MM.1S (cell line): ENCODE measurements at regions not wholly inside any gene's neighbourhood (a gene's known extent, or its start where the extent isn't known, plus 50 kb on each side); places are given as distances from the start of the nearest gene placed in this dataset.
A peak's percentile ranks its signal among the peaks of the same experiment; 100 is the strongest.

Experiments
- DNase-seq: peaks from one replicate; pipeline ENCODE4 v3.0.0-alpha.2; 2015
- H2AFZ ChIP-seq: fragments of 300-600 bp; sonication (generic); 2 replicates; pipeline ENCODE4 v1.6.0; 2016; ENCODE audit warnings: antibody characterized with exemption, low read length
- H3F3A ChIP-seq: fragments of 300-600 bp; sonication (generic); 2 replicates; pipeline ENCODE4 v1.6.1; 2016; ENCODE audit warnings: mild to moderate bottlenecking, antibody characterized with exemption, low read length, moderate library complexity, mixed read lengths; ENCODE audit not compliant: insufficient read depth
- H3K27ac ChIP-seq: fragments of 300-600 bp; sonication (generic); 2 replicates; pipeline ENCODE4 v1.5.1; 2016; ENCODE audit warnings: mild to moderate bottlenecking, low read length
- H3K27me3 ChIP-seq: fragments of 300-600 bp; sonication (generic); replicated peaks from 2 replicates; pipeline ENCODE4 v1.6.0; 2016; ENCODE audit warnings: low read length; ENCODE audit not compliant: insufficient read depth
- H3K36me3 ChIP-seq: fragments of 300-600 bp; sonication (generic); replicated peaks from 2 replicates; pipeline ENCODE4 v1.6.1; 2016; ENCODE audit warnings: mild to moderate bottlenecking, low read length, mixed read lengths; ENCODE audit not compliant: insufficient read depth
- H3K4me1 ChIP-seq: fragments of 300-600 bp; sonication (generic); 2 replicates; pipeline ENCODE4 v1.6.1; 2016; ENCODE audit warnings: low read length, mixed read lengths
- H3K4me2 ChIP-seq: fragments of 300-600 bp; sonication (generic); 2 replicates; pipeline ENCODE4 v1.6.0; 2016; ENCODE audit warnings: low read depth, low read length
- H3K4me3 ChIP-seq: fragments of 300-600 bp; sonication (generic); 2 replicates; pipeline ENCODE4 v1.5.1; 2016; ENCODE audit warnings: low read length, mixed read lengths
- H3K79me2 ChIP-seq: fragments of 300-600 bp; sonication (generic); 2 replicates; pipeline ENCODE4 v1.6.1; 2016; ENCODE audit warnings: mixed run types, low read length, mixed read lengths
- H3K9ac ChIP-seq: fragments of 300-600 bp; sonication (generic); 2 replicates; pipeline ENCODE4 v1.6.1; 2016; ENCODE audit warnings: low read length, mixed read lengths
- H3K9me2 ChIP-seq: fragments of 300-600 bp; sonication (generic); replicated peaks from 2 replicates; pipeline ENCODE4 v1.6.1; 2016; ENCODE audit warnings: mild to moderate bottlenecking, low read length, mixed read lengths; ENCODE audit not compliant: insufficient read depth
- H3K9me3 ChIP-seq: fragments of 300-600 bp; sonication (generic); replicated peaks from 2 replicates; pipeline ENCODE4 v1.6.1; 2016; ENCODE audit warnings: mild to moderate bottlenecking, low read length, mixed read lengths; ENCODE audit not compliant: insufficient read depth
- H4K20me1 ChIP-seq: fragments of 300-600 bp; sonication (generic); 2 replicates; pipeline ENCODE4 v1.6.1; 2016; ENCODE audit warnings: mild to moderate bottlenecking, low read length, moderate library complexity, mixed read lengths; ENCODE audit not compliant: insufficient read depth
- EZH2 ChIP-seq: fragments of 300-600 bp; sonication (generic); optimal IDR thresholded peaks from 2 replicates; pipeline ENCODE3; 2017; ENCODE audit warnings: low read depth, mild to moderate bottlenecking, antibody characterized with exemption, low read length, mixed read lengths
- EZH2phosphoT487 ChIP-seq: fragments of 300-600 bp; sonication (generic); IDR thresholded peaks from 2 replicates; pipeline ENCODE4 v1.6.1; 2018; ENCODE audit warnings: antibody characterized with exemption, low read length
- TF ChIP-seq, protein P1 (sequence below): fragments of 300-600 bp; sonication (generic); IDR thresholded peaks from 2 replicates; pipeline ENCODE4 v1.5.1; 2016; ENCODE audit warnings: antibody characterized with exemption, low read length, mixed read lengths

DNA sequence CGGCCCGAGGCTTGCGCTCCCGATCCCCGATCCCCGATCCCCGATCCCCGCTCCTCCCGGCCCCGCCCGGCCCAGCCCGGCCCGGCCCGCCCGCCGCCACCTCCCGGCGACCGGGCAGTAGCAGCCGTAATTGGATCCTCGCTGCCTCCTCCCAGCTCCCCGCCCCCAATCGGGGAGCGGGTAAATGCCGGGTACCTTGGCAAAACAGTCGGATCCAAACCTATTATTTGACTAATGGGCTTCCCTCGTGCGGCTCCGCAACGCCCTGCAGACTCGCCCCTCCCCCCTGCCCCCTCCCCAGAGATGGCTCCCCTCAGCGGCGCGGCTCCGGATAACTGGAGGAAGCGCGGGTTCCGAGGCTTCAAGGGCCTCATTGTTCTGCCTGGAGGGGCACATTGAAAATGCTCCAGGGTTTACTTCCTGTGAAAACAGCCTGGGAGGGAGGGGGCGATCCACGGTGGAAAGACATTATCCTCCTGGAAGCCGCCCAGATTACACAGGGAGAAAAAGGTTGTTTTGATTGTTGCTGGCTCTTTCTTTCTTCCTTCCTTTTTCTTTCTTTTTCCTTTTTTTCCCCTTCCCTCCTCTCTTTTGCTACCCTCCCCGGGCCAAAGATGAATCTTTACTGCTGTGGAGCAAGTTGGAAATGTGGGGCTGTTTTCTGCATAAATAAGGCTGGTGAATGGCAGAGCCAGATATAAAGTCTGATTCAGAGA, 94.7 kb upstream of the ZMIZ1 start:
- H3K27ac ChIP-seq: peak overlapping the region; percentile 26; the same call in 1 of the 2 replicates
- peak overlapping the region; percentile 86 for H2AFZ ChIP-seq
- peak; percentile 54 for DNase-seq
- H3K9me2 ChIP-seq: no peaks in the 10 kb centered on the region
- H3F3A ChIP-seq: no peaks in the 10 kb centered on the region
- H3K27me3 ChIP-seq: no peaks in the 10 kb centered on the region
- peak overlapping the region; percentile 74 for H3K9ac ChIP-seq
- H3K36me3 ChIP-seq: no peaks in the 10 kb centered on the region
- H4K20me1 ChIP-seq: no peaks in the 10 kb centered on the region
- no peaks in the 10 kb centered on the region for H3K9me3 ChIP-seq
- H3K79me2 ChIP-seq: no peaks in the 10 kb centered on the region
- peaks cover 8% of the 10 kb centered on the region; the same call in 1 of the 2 replicates for H3K4me1 ChIP-seq
- H3K4me3 ChIP-seq: peak overlapping the region; percentile 66
- H3K4me2 ChIP-seq: peak overlapping the region; percentile 73
- no peak for TF ChIP-seq EZH2
- TF ChIP-seq EZH2phosphoT487: no peak
- TF ChIP-seq, protein P1, sequence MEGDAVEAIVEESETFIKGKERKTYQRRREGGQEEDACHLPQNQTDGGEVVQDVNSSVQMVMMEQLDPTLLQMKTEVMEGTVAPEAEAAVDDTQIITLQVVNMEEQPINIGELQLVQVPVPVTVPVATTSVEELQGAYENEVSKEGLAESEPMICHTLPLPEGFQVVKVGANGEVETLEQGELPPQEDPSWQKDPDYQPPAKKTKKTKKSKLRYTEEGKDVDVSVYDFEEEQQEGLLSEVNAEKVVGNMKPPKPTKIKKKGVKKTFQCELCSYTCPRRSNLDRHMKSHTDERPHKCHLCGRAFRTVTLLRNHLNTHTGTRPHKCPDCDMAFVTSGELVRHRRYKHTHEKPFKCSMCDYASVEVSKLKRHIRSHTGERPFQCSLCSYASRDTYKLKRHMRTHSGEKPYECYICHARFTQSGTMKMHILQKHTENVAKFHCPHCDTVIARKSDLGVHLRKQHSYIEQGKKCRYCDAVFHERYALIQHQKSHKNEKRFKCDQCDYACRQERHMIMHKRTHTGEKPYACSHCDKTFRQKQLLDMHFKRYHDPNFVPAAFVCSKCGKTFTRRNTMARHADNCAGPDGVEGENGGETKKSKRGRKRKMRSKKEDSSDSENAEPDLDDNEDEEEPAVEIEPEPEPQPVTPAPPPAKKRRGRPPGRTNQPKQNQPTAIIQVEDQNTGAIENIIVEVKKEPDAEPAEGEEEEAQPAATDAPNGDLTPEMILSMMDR: no peak

DNA sequence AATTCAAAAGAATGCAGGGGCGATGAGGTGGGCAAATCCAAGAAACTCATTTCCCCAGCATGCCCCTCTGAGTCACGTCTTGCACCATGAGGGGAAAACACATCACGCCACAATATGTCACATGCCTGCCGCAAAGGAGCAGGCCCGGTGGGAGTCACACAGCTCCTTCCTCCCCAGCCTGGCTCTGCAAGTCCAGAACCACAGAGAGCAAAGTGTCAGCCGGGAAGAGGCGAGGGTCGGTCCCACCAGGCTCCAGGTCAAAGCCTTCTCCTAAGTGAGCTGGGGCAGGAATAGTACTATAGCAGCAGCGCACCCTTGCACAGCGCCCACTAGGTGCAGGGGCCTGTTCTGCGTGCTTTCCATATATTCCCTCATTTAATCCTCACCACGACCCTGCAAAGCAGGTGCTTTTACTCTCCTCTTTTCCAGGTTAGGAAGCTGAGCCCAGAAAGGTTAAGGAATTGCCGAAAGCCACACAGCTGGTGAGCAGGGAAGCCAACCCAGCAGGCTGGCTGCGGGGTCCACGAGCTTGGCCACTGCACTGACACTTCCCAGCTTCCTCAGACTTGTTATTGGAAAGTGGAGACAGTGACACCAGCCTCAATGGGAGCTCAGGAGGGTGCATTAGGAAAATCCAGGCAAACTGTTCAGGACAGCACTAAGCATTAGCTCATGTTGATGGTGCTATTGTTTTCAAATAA, 94.0 kb upstream of the ZMIZ1 start:
- H3K27me3 ChIP-seq: no peaks in the 10 kb centered on the region
- H3K36me3 ChIP-seq: no peaks in the 10 kb centered on the region
- H3K9ac ChIP-seq: peak overlapping the region; percentile 74
- peak overlapping the region; percentile 73 for H3K4me2 ChIP-seq
- no peaks in the 10 kb centered on the region for H3K9me2 ChIP-seq
- H3K27ac ChIP-seq: peak overlapping the region; percentile 26; the same call in 1 of the 2 replicates
- TF ChIP-seq, protein P1: peak; percentile 69
- no peak for TF ChIP-seq EZH2
- no peak for TF ChIP-seq EZH2phosphoT487
- H3F3A ChIP-seq: no peaks in the 10 kb centered on the region
- no peaks in the 10 kb centered on the region for H4K20me1 ChIP-seq
- H3K9me3 ChIP-seq: no peaks in the 10 kb centered on the region
- DNase-seq: peak; percentile 31
- H3K4me3 ChIP-seq: peak overlapping the region; percentile 66
- no peaks in the 10 kb centered on the region for H3K79me2 ChIP-seq
- H2AFZ ChIP-seq: peak overlapping the region; percentile 86
- peaks cover 8% of the 10 kb centered on the region; the same call in 1 of the 2 replicates for H3K4me1 ChIP-seq

DNA sequence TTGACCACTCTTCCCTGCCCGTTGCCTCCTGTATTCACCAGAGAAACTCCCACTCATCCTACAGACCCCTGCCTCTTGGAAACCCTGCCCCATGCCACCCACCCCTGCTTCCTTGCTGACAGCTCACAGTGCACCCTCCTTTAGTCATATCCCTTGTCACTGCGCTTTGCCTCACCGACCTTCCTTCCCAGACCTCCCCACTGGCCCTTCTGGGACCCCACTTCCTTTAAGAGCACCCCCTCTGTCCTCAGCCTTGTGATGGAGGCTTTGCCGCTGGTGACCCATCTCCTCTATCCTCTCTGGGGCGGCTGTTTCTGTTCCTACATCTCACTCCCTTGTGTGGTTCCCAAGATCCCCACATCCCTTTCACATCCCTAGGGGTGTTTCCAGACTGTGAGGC, 92.8 kb upstream of the ZMIZ1 start:
- Histone ChIP-seq H3K9me3 (no peaks in the 10 kb centered on the region), H3K9me2 (no peaks in the 10 kb centered on the region), H2AFZ (no peak overlapping the region), H3K27me3 (no peaks in the 10 kb centered on the region), H3K4me2 (no peak overlapping the region), H3K9ac (no peak overlapping the region), H3K36me3 (no peaks in the 10 kb centered on the region), H3K4me3 (no peak overlapping the region), H3K79me2 (no peaks in the 10 kb centered on the region), H4K20me1 (no peaks in the 10 kb centered on the region), H3F3A (no peaks in the 10 kb centered on the region), H3K27ac (no peak overlapping the region), H3K4me1 (peaks cover 8% of the 10 kb centered on the region; the same call in 1 of the 2 replicates)
- DNase-seq: no peak
- no peak for TF ChIP-seq EZH2phosphoT487
- TF ChIP-seq, protein P1: no peak
